GM23338 (cell line): ENCODE measurements at regions not wholly inside any gene's neighbourhood (a gene's known extent, or its start where the extent isn't known, plus 50 kb on each side); places are given as distances from the start of the nearest gene placed in this dataset.

Source experiments
- ATAC-seq: fragments of 200-7000 bp; cut with Tn5 transposase; 3 replicates; pipeline ENCODE4 v1.9.1; 2020
- DNase-seq: peaks from one replicate; pipeline ENCODE4 v3.0.0-alpha.2; 2015; ENCODE audit warnings: low spot score
- H2AFZ ChIP-seq: fragments of 200-600 bp; sonication (generic); 2 replicates; pipeline ENCODE4 v1.8.0; 2016; ENCODE audit warnings: antibody characterized with exemption, mild to moderate bottlenecking, moderate library complexity
- H3F3A ChIP-seq: fragments of 200-600 bp; sonication (generic); replicated peaks from 2 replicates; pipeline ENCODE4 v1.8.0; 2017; ENCODE audit warnings: antibody characterized with exemption, mixed run types, low read depth
- H3K27ac ChIP-seq: fragments of 200-600 bp; sonication (generic); 2 replicates; pipeline ENCODE4 v1.6.1; 2016; ENCODE audit warnings: low read depth
- H3K27me3 ChIP-seq: fragments of 200-600 bp; sonication (generic); 2 replicates; pipeline ENCODE4 v1.8.0; 2016; ENCODE audit warnings: mild to moderate bottlenecking, mixed run types, moderate library complexity; ENCODE audit not compliant: insufficient read depth
- H3K36me3 ChIP-seq: fragments of 200-600 bp; sonication (generic); 2 replicates; pipeline ENCODE4 v1.8.0; 2016; ENCODE audit warnings: mild to moderate bottlenecking; ENCODE audit not compliant: insufficient read depth
- H3K4me1 ChIP-seq: fragments of 200-600 bp; sonication (generic); 2 replicates; pipeline ENCODE4 v1.8.0; 2016; ENCODE audit warnings: mild to moderate bottlenecking, moderate library complexity; ENCODE audit not compliant: insufficient read depth
- H3K4me2 ChIP-seq: fragments of 200-600 bp; sonication (generic); 2 replicates; pipeline ENCODE4 v1.7.1; 2017; ENCODE audit warnings: mixed run types
- H3K4me3 ChIP-seq: fragments of 200-600 bp; sonication (generic); 2 replicates; pipeline ENCODE4 v1.6.1; 2016; ENCODE audit warnings: mixed run types
- H3K79me2 ChIP-seq: fragments of 200-600 bp; sonication (generic); replicated peaks from 2 replicates; pipeline ENCODE4 v1.8.0; 2017; ENCODE audit warnings: mild to moderate bottlenecking; ENCODE audit not compliant: insufficient read depth
- H3K9me2 ChIP-seq: fragments of 200-600 bp; sonication (generic); 2 replicates; pipeline ENCODE4 v1.8.0; 2017; ENCODE audit not compliant: insufficient read depth
- H4K20me1 ChIP-seq: fragments of 200-600 bp; sonication (generic); replicated peaks from 2 replicates; pipeline ENCODE4 v1.8.0; 2017; ENCODE audit warnings: mild to moderate bottlenecking; ENCODE audit not compliant: insufficient read depth
- H3K27ac Mint-ChIP-seq: 2 replicates; pipeline ENCODE4 v1.8.0; 2020; ENCODE audit warnings: inconsistent platforms, mild to moderate bottlenecking, moderate library complexity, mixed read lengths
- H3K27me3 Mint-ChIP-seq: 3 replicates; pipeline ENCODE4 v1.8.0; 2022; ENCODE audit warnings: low read depth, mild to moderate bottlenecking, moderate library complexity, mixed read lengths, inconsistent platforms; ENCODE audit not compliant: insufficient read depth, poor library complexity
- H3K36me3 Mint-ChIP-seq: 3 replicates; pipeline ENCODE4 v1.8.0; 2021; ENCODE audit warnings: low read depth, mild to moderate bottlenecking, inconsistent platforms, moderate library complexity, mixed read lengths
- H3K4me1 Mint-ChIP-seq: 3 replicates; pipeline ENCODE4 v1.8.0; 2020; ENCODE audit warnings: mild to moderate bottlenecking, inconsistent platforms, mixed read lengths
- H3K4me3 Mint-ChIP-seq: 3 replicates; pipeline ENCODE4 v1.8.0; 2021; ENCODE audit warnings: moderate library complexity, mild to moderate bottlenecking, inconsistent platforms, mixed read lengths
- H3K9me3 Mint-ChIP-seq: 3 replicates; pipeline ENCODE4 v1.8.0; 2020; ENCODE audit warnings: moderate library complexity, mild to moderate bottlenecking, inconsistent platforms, mixed read lengths
- CTCF ChIP-seq, 2 experiments: fragments of 200-600 bp in 1 of 2; sonication (generic) in 1 of 2; conservative IDR thresholded peaks; 2 replicates each; pipeline versions ENCODE4 v1.5.1 to v1.6.1; 2016 to 2017; ENCODE audit warnings: antibody characterized with exemption in 2 of 2, low read depth in 2 of 2, mild to moderate bottlenecking in 2 of 2, moderate library complexity in 1 of 2
- EZH2 ChIP-seq: fragments of 200-600 bp; sonication (generic); IDR thresholded peaks from one replicate; pipeline ENCODE4 v1.8.0; 2017; ENCODE audit warnings: antibody characterized with exemption, mild to moderate bottlenecking, low read depth; ENCODE audit not compliant: unreplicated experiment
- EZH2phosphoT487 ChIP-seq: fragments of 200-600 bp; sonication (generic); IDR thresholded peaks from one replicate; pipeline ENCODE4 v1.8.1; 2018; ENCODE audit warnings: antibody characterized with exemption; ENCODE audit not compliant: unreplicated experiment
- JUNB ChIP-seq: IDR thresholded peaks from one replicate; pipeline ENCODE4 v1.6.1; 2016; ENCODE audit warnings: antibody characterized with exemption; ENCODE audit not compliant: unreplicated experiment
- STAT1 ChIP-seq: IDR thresholded peaks from one replicate; pipeline ENCODE4 v1.6.1; 2016; ENCODE audit warnings: antibody characterized with exemption; ENCODE audit not compliant: unreplicated experiment
- ZNF114 ChIP-seq: fragments of 250-450 bp; sonication (Bioruptor Pico); IDR thresholded peaks from 2 replicates; pipeline ENCODE4 v1.5.0; 2020; ENCODE audit warnings: mild to moderate bottlenecking, moderate library complexity
- TF ChIP-seq, protein P1 (sequence below): IDR thresholded peaks from 2 replicates; pipeline ENCODE4 v1.6.1; 2016; ENCODE audit warnings: antibody characterized with exemption
- TF ChIP-seq, protein P2 (sequence below): fragments of 250-450 bp; sonication (Bioruptor Pico); IDR thresholded peaks from 2 replicates; pipeline ENCODE4 v1.5.0; 2020; ENCODE audit warnings: mild to moderate bottlenecking, moderate library complexity

GRCh38 chr1:98055457-98055856 lies 134.6 kb upstream of the DPYD start:
- ATAC-seq (no peak), DNase-seq (no peak)
- Histone ChIP-seq H4K20me1 (no peaks in the 10 kb centered on the region), H3K4me2 (no peak overlapping the region), H3K27ac (no peak overlapping the region), H3F3A (no peaks in the 10 kb centered on the region), H3K27me3 (peaks cover 41% of the 10 kb centered on the region), H3K79me2 (no peaks in the 10 kb centered on the region), H2AFZ (no peak overlapping the region), H3K4me1 (peaks cover 11% of the 10 kb centered on the region), H3K9me2 (no peaks in the 10 kb centered on the region), H3K4me3 (no peak overlapping the region), H3K36me3 (no peaks in the 10 kb centered on the region)
- H3K9me3 Mint-ChIP-seq, result no peaks in the 10 kb centered on the region
- H3K4me3 Mint-ChIP-seq, result no peak overlapping the region
- peaks cover 15% of the 10 kb centered on the region for H3K4me1 Mint-ChIP-seq
- H3K36me3 Mint-ChIP-seq, result no peaks in the 10 kb centered on the region
- TF ChIP-seq, protein P1, sequence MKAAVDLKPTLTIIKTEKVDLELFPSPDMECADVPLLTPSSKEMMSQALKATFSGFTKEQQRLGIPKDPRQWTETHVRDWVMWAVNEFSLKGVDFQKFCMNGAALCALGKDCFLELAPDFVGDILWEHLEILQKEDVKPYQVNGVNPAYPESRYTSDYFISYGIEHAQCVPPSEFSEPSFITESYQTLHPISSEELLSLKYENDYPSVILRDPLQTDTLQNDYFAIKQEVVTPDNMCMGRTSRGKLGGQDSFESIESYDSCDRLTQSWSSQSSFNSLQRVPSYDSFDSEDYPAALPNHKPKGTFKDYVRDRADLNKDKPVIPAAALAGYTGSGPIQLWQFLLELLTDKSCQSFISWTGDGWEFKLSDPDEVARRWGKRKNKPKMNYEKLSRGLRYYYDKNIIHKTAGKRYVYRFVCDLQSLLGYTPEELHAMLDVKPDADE, result no peak
- TF ChIP-seq ZNF114 (CRISPR knock-in tag) (no peak), EZH2 (no peak), STAT1 (no peak)
- peaks cover 11% of the 10 kb centered on the region for H3K27me3 Mint-ChIP-seq
- no peak overlapping the region for H3K27ac Mint-ChIP-seq

GRCh38 chr1:98054786-98055185 lies 134.0 kb upstream of the DPYD start:
- peak overlapping the region; percentile 90 for H2AFZ ChIP-seq
- ATAC-seq (no peak), DNase-seq (no peak)
- H3K9me2 ChIP-seq, result no peaks in the 10 kb centered on the region
- peaks cover 15% of the 10 kb centered on the region for H3K4me1 Mint-ChIP-seq
- no peaks in the 10 kb centered on the region for H3K36me3 ChIP-seq
- H3K36me3 Mint-ChIP-seq, result no peaks in the 10 kb centered on the region
- TF ChIP-seq EZH2, result no peak
- no peak for TF ChIP-seq STAT1
- TF ChIP-seq, protein P1, result no peak
- no peak for TF ChIP-seq EZH2phosphoT487
- TF ChIP-seq CTCF (conservative IDR thresholded peaks at IDR 0.05; ENCODE audit: low read depth in 2 of 2), result no peak
- H3F3A ChIP-seq, result no peaks in the 10 kb centered on the region
- H3K4me2 ChIP-seq, result peak overlapping the region; percentile 87
- peak overlapping the region; percentile 76 for H3K4me3 Mint-ChIP-seq
- H3K27me3 ChIP-seq, result peaks cover 48% of the 10 kb centered on the region
- peaks cover 11% of the 10 kb centered on the region for H3K4me1 ChIP-seq
- peak overlapping the region; percentile 73 for H3K4me3 ChIP-seq
- H3K9me3 Mint-ChIP-seq, result no peaks in the 10 kb centered on the region
- H3K27ac Mint-ChIP-seq, result no peak overlapping the region
- H4K20me1 ChIP-seq, result no peaks in the 10 kb centered on the region
- H3K27ac ChIP-seq, result no peak overlapping the region
- peaks cover 18% of the 10 kb centered on the region for H3K27me3 Mint-ChIP-seq
- no peaks in the 10 kb centered on the region for H3K79me2 ChIP-seq

- Histone ChIP-seq H3K27me3 (peaks cover 53% of the 10 kb centered on the region), H3K27ac (no peak overlapping the region), H3K36me3 (no peaks in the 10 kb centered on the region), H3K4me3 (peak overlapping the region; percentile 73), H3K79me2 (no peaks in the 10 kb centered on the region), H3K4me2 (peak overlapping the region; percentile 87), H3K4me1 (peaks cover 15% of the 10 kb centered on the region), H3F3A (no peaks in the 10 kb centered on the region), H3K9me2 (no peaks in the 10 kb centered on the region), H2AFZ (peak overlapping the region; percentile 90), H4K20me1 (no peaks in the 10 kb centered on the region)
- no peaks in the 10 kb centered on the region for H3K9me3 Mint-ChIP-seq
- no peak overlapping the region for H3K27ac Mint-ChIP-seq
- H3K36me3 Mint-ChIP-seq, result no peaks in the 10 kb centered on the region
- ATAC-seq, result no peak
- H3K4me3 Mint-ChIP-seq, result peak overlapping the region; percentile 76
- no peak for DNase-seq
- peaks cover 18% of the 10 kb centered on the region for H3K4me1 Mint-ChIP-seq
- peaks cover 23% of the 10 kb centered on the region for H3K27me3 Mint-ChIP-seq
- no peak for TF ChIP-seq JUNB
- TF ChIP-seq, protein P2, sequence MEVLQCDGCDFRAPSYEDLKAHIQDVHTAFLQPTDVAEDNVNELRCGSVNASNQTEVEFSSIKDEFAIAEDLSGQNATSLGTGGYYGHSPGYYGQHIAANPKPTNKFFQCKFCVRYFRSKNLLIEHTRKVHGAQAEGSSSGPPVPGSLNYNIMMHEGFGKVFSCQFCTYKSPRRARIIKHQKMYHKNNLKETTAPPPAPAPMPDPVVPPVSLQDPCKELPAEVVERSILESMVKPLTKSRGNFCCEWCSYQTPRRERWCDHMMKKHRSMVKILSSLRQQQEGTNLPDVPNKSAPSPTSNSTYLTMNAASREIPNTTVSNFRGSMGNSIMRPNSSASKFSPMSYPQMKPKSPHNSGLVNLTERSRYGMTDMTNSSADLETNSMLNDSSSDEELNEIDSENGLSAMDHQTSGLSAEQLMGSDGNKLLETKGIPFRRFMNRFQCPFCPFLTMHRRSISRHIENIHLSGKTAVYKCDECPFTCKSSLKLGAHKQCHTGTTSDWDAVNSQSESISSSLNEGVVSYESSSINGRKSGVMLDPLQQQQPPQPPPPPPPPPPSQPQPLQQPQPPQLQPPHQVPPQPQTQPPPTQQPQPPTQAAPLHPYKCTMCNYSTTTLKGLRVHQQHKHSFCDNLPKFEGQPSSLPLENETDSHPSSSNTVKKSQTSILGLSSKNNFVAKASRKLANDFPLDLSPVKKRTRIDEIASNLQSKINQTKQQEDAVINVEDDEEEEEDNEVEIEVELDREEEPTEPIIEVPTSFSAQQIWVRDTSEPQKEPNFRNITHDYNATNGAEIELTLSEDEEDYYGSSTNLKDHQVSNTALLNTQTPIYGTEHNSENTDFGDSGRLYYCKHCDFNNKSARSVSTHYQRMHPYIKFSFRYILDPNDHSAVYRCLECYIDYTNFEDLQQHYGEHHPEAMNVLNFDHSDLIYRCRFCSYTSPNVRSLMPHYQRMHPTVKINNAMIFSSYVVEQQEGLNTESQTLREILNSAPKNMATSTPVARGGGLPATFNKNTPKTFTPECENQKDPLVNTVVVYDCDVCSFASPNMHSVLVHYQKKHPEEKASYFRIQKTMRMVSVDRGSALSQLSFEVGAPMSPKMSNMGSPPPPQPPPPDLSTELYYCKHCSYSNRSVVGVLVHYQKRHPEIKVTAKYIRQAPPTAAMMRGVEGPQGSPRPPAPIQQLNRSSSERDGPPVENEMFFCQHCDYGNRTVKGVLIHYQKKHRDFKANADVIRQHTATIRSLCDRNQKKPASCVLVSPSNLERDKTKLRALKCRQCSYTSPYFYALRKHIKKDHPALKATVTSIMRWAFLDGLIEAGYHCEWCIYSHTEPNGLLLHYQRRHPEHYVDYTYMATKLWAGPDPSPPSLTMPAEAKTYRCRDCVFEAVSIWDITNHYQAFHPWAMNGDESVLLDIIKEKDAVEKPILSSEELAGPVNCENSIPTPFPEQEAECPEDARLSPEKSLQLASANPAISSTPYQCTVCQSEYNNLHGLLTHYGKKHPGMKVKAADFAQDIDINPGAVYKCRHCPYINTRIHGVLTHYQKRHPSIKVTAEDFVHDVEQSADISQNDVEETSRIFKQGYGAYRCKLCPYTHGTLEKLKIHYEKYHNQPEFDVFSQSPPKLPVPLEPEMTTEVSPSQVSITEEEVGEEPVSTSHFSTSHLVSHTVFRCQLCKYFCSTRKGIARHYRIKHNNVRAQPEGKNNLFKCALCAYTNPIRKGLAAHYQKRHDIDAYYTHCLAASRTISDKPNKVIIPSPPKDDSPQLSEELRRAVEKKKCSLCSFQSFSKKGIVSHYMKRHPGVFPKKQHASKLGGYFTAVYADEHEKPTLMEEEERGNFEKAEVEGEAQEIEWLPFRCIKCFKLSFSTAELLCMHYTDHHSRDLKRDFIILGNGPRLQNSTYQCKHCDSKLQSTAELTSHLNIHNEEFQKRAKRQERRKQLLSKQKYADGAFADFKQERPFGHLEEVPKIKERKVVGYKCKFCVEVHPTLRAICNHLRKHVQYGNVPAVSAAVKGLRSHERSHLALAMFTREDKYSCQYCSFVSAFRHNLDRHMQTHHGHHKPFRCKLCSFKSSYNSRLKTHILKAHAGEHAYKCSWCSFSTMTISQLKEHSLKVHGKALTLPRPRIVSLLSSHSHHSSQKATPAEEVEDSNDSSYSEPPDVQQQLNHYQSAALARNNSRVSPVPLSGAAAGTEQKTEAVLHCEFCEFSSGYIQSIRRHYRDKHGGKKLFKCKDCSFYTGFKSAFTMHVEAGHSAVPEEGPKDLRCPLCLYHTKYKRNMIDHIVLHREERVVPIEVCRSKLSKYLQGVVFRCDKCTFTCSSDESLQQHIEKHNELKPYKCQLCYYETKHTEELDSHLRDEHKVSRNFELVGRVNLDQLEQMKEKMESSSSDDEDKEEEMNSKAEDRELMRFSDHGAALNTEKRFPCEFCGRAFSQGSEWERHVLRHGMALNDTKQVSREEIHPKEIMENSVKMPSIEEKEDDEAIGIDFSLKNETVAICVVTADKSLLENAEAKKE (CRISPR knock-in tag), result no peak
Measured at GRCh38 chr1:98054367-98054701, 133.5 kb upstream of the DPYD start.
